ENCODE measurements at regions not wholly inside any gene's neighbourhood (a gene's known extent, or its start where the extent isn't known, plus 50 kb on each side); places are given as distances from the start of the nearest gene placed in this dataset.

- no peak overlapping the region for H3K4me3 ChIP-seq (ENCODE audit: low read depth, low read length)
- TF ChIP-seq, protein P1, sequence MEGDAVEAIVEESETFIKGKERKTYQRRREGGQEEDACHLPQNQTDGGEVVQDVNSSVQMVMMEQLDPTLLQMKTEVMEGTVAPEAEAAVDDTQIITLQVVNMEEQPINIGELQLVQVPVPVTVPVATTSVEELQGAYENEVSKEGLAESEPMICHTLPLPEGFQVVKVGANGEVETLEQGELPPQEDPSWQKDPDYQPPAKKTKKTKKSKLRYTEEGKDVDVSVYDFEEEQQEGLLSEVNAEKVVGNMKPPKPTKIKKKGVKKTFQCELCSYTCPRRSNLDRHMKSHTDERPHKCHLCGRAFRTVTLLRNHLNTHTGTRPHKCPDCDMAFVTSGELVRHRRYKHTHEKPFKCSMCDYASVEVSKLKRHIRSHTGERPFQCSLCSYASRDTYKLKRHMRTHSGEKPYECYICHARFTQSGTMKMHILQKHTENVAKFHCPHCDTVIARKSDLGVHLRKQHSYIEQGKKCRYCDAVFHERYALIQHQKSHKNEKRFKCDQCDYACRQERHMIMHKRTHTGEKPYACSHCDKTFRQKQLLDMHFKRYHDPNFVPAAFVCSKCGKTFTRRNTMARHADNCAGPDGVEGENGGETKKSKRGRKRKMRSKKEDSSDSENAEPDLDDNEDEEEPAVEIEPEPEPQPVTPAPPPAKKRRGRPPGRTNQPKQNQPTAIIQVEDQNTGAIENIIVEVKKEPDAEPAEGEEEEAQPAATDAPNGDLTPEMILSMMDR (conservative IDR thresholded peaks at IDR 0.05; ENCODE audit: low read depth, low read length) = no peak
- DNase-seq (ENCODE audit: low read depth) = no peak
Observed at GRCh38 chr14:30496852-30497251, 62.1 kb upstream of the G2E3 start.

- DNase-seq (ENCODE audit: low read depth) = no peak
- no peak overlapping the region for H3K4me3 ChIP-seq (ENCODE audit: low read depth, low read length)
- TF ChIP-seq, protein P1 (conservative IDR thresholded peaks at IDR 0.05; ENCODE audit: low read depth, low read length) = no peak
Observed at GRCh38 chr14:30499358-30499757, 59.6 kb upstream of the G2E3 start.

DNA sequence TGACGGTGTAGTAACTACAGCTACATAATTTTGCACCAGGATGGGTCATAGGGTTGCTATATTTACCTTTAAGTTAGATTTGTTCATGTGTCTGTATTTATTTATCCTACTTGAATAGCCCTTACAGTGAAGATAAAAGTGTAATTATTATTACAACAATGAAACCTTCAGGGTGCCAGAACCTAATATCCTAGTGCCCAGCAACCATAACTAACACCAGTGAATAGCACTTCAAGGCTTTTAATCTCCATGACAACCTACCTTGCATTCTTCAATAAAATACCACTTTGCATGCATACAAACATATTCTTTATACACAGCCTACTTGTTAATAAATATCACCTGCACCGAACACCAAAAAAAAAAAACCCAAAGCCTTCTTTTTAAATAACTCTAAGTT is 58.7 kb upstream of the G2E3 start:
- TF ChIP-seq, protein P1 (conservative IDR thresholded peaks at IDR 0.05; ENCODE audit: low read depth, low read length) = no peak
- no peak overlapping the region for H3K4me3 ChIP-seq (ENCODE audit: low read depth, low read length)
- no peak for DNase-seq (ENCODE audit: low read depth)

GRCh38 chr14:30507209-30507608 is 51.7 kb upstream of the G2E3 start:
- TF ChIP-seq, protein P1 (conservative IDR thresholded peaks at IDR 0.05; ENCODE audit: low read depth, low read length) = no peak
- DNase-seq (ENCODE audit: low read depth) = no peak
- no peak overlapping the region for H3K4me3 ChIP-seq (ENCODE audit: low read depth, low read length)

Measured in choroid plexus epithelial cell (primary cell).